Endothelial cell of umbilical vein (primary cell): ENCODE measurements at regions not wholly inside any gene's neighbourhood (a gene's known extent, or its start where the extent isn't known, plus 50 kb on each side); places are given as distances from the start of the nearest gene placed in this dataset.

Source experiments
- BruUV-seq: library from RNA; stranded (reverse); fragments of 400-500 nt; replicated peaks from 2 replicates; lab custom pipeline; 2021; lab: Mats Ljungman, UMichigan
- CTCF ChIA-PET: fragments of 300-600, 350-600 bp; sonication (Branson Sonifier 250); formaldehyde crosslinking; loops from one replicate; lab custom pipeline; 2021; ENCODE audit warnings: antibody characterized with exemption, inconsistent platforms; lab: Charles Lee
- POLR2A ChIA-PET: fragments of 300-600, 350-600 bp; sonication (Branson Sonifier 250); formaldehyde crosslinking; loops from one replicate; lab custom pipeline; 2021; ENCODE audit warnings: antibody characterized with exemption, inconsistent platforms; lab: Charles Lee
- DNase-seq: peaks from one replicate; pipeline ENCODE4 v3.0.0-alpha.2; 2011; ENCODE audit warnings: low read depth, low spot score
- FAIRE-seq: peaks from 2 replicates; lab custom pipeline; 2011; peaks lifted over from hg19 to GRCh38; lab: Jason Lieb, UNC
- H2AFZ ChIP-seq: 2 replicates; pipeline ENCODE4 v1.6.0; 2012; ENCODE audit warnings: low read depth, low read length, control low read depth, inconsistent platforms
- H3K27ac ChIP-seq: 2 replicates; pipeline ENCODE4 v1.5.1; 2011; ENCODE audit warnings: low read depth, mild to moderate bottlenecking, control low read depth, low read length, moderate library complexity; ENCODE audit not compliant: insufficient read depth
- H3K27me3 ChIP-seq, 2 experiments: 2 replicates each; pipeline versions ENCODE4 v1.6.0 to v1.6.1; 2011; ENCODE audit warnings: low read length in 2 of 2, mixed read lengths in 1 of 2; ENCODE audit not compliant: control insufficient read depth in 2 of 2, insufficient read depth in 2 of 2
- H3K36me3 ChIP-seq, 2 experiments: 2 replicates in 1 of 2; 3 replicates in 1 of 2; pipeline ENCODE4 v1.5.1; 2011; ENCODE audit warnings: low read length in 2 of 2, mild to moderate bottlenecking in 1 of 2, moderate library complexity in 1 of 2; ENCODE audit not compliant: control insufficient read depth in 2 of 2, insufficient read depth in 2 of 2; ENCODE audit errors: extremely low read depth in 1 of 2
- H3K4me1 ChIP-seq: 3 replicates; pipeline ENCODE4 v1.5.1; 2011; ENCODE audit warnings: mild to moderate bottlenecking, low read length; ENCODE audit not compliant: control insufficient read depth, insufficient read depth; ENCODE audit errors: extremely low read depth
- H3K4me2 ChIP-seq: 2 replicates; pipeline ENCODE4 v1.6.1; 2011; ENCODE audit warnings: low read length, control low read depth, mixed read lengths; ENCODE audit not compliant: insufficient read depth
- H3K4me3 ChIP-seq, 3 experiments: fragments of 200-600 bp in 1 of 3; sonication (generic), shearing (Covaris generic) in 1 of 3; replicated peaks in 1 of 3; 2 replicates each; pipeline ENCODE4 v1.5.1; 2011 to 2016; ENCODE audit warnings: control low read depth in 3 of 3, low read length in 3 of 3, mild to moderate bottlenecking in 2 of 3, inconsistent platforms in 1 of 3, low read depth in 1 of 3, moderate library complexity in 1 of 3; ENCODE audit not compliant: insufficient read depth in 1 of 3
- H3K79me2 ChIP-seq: 2 replicates; pipeline ENCODE4 v1.6.0; 2012; ENCODE audit warnings: low read length, inconsistent platforms; ENCODE audit not compliant: control insufficient read depth, insufficient read depth
- H3K9ac ChIP-seq: replicated peaks from 2 replicates; pipeline ENCODE3; 2011; ENCODE audit warnings: low read length, control low read depth; ENCODE audit not compliant: insufficient read depth; ENCODE audit errors: extremely low read depth
- H3K9me1 ChIP-seq: replicated peaks from 3 replicates; pipeline ENCODE4 v1.6.0; 2011; ENCODE audit warnings: mild to moderate bottlenecking, low read length; ENCODE audit not compliant: control insufficient read depth, insufficient read depth; ENCODE audit errors: extremely low read depth
- H3K9me3 ChIP-seq: replicated peaks from 2 replicates; pipeline ENCODE4 v1.5.1; 2012; ENCODE audit warnings: low read length, inconsistent platforms; ENCODE audit not compliant: control insufficient read depth, insufficient read depth
- H4K20me1 ChIP-seq: replicated peaks from 2 replicates; pipeline ENCODE3; 2011; ENCODE audit warnings: mild to moderate bottlenecking, low read length; ENCODE audit not compliant: control insufficient read depth, insufficient read depth; ENCODE audit errors: extremely low read depth
- CTCF ChIP-seq, 2 donors: IDR thresholded peaks; 1 replicate in 1 of 2; 2 replicates in 1 of 2; pipeline ENCODE4 v1.5.1; 2011; ENCODE audit warnings: low read length in 2 of 2, mild to moderate bottlenecking in 2 of 2, moderate library complexity in 2 of 2, control low read depth in 1 of 2, inconsistent platforms in 1 of 2, low read depth in 1 of 2; ENCODE audit not compliant: insufficient read depth in 1 of 2; ENCODE audit errors: extremely low read depth in 1 of 2
- EZH2 ChIP-seq: IDR thresholded peaks from 2 replicates; pipeline ENCODE4 v1.6.1; 2012; ENCODE audit warnings: borderline replicate concordance, low read depth, mild to moderate bottlenecking, moderate library complexity, low read length, inconsistent platforms; ENCODE audit not compliant: severe bottlenecking
- FOS ChIP-seq: IDR thresholded peaks from 2 replicates; pipeline ENCODE4 v1.6.1; 2011; ENCODE audit warnings: mild to moderate bottlenecking, low read length, moderate library complexity, borderline replicate concordance; ENCODE audit not compliant: insufficient read depth
- GATA2 ChIP-seq: IDR thresholded peaks from 2 replicates; pipeline ENCODE4 v1.7.0; 2011; ENCODE audit warnings: low read depth, mild to moderate bottlenecking, moderate library complexity, mixed read lengths, low read length; ENCODE audit not compliant: insufficient read length, insufficient read depth
- JUN ChIP-seq: IDR thresholded peaks from 2 replicates; pipeline ENCODE4 v1.6.1; 2011; ENCODE audit warnings: borderline replicate concordance, low read depth; ENCODE audit not compliant: insufficient read length, insufficient read depth
- MAX ChIP-seq: IDR thresholded peaks from 2 replicates; pipeline ENCODE4 v1.6.1; 2011; ENCODE audit not compliant: insufficient read depth, insufficient read length
- MYC ChIP-seq: IDR thresholded peaks from one replicate; pipeline ENCODE4 v1.6.1; 2011; ENCODE audit warnings: mild to moderate bottlenecking, low read depth, low read length
- POLR2A ChIP-seq: IDR thresholded peaks from 2 replicates; pipeline ENCODE4 v1.6.1; 2012; ENCODE audit warnings: low read depth, mild to moderate bottlenecking, control low read depth, low read length
- POLR2AphosphoS5 ChIP-seq: IDR thresholded peaks from 2 replicates; pipeline ENCODE4 v1.6.1; 2012; ENCODE audit warnings: low read depth, mild to moderate bottlenecking, control low read depth, low read length, moderate library complexity; ENCODE audit not compliant: insufficient read depth
- dilution Hi-C: fragments of 300-500 bp; cut with MboI; formaldehyde crosslinking; loops from one replicate; pipeline ENCODE4 v1.15.0; 2019; ENCODE audit warnings: low sequenced_read_pairs; ENCODE audit not compliant: extremely low pct_ligation_motif_present
- intact Hi-C: fragments of 100-400 bp; cut with micrococcal nuclease; formaldehyde crosslinking; loops from one replicate; pipeline ENCODE4 v1.10.0; 2022

- dilution Hi-C loops = no loop called here
- no peaks in the 10 kb centered on the region for H3K4me1 ChIP-seq
- no peaks in the 10 kb centered on the region for H3K36me3 ChIP-seq
- no peaks in the 10 kb centered on the region for H4K20me1 ChIP-seq
- no peak overlapping the region for H3K4me2 ChIP-seq
- no peak overlapping the region for H3K9ac ChIP-seq
- POLR2A ChIA-PET = no interaction called here
- H3K79me2 ChIP-seq = no peaks in the 10 kb centered on the region
- intact Hi-C loops = no loop called here
- CTCF ChIA-PET = no interaction called here
- no TSS peak for BruUV-seq
- no peak for DNase-seq
- no peak for FAIRE-seq
- no peak overlapping the region for H2AFZ ChIP-seq
- no peaks in the 10 kb centered on the region for H3K9me3 ChIP-seq
- no peaks in the 10 kb centered on the region for H3K9me1 ChIP-seq
- H3K27me3 ChIP-seq = no peaks in the 10 kb centered on the region
- no peak overlapping the region for H3K4me3 ChIP-seq
- H3K27ac ChIP-seq = no peak overlapping the region
- TF ChIP-seq GATA2 (no peak), POLR2AphosphoS5 (no peak), EZH2 (no peak), POLR2A (no peak), FOS (no peak), MYC (no peak), CTCF (IDR thresholded peaks at IDR 0.05; ENCODE audit: extremely low read depth in 1 of 2, insufficient read depth in 1 of 2, low read depth in 1 of 2, low read length in 2 of 2) (no peak), MAX (no peak), JUN (no peak)
Measured at GRCh38 chr4:11214281-11214680, 214.4 kb downstream of the HS3ST1 start.
